HG03108 (cell line): ENCODE measurements at regions not wholly inside any gene's neighbourhood (a gene's known extent, or its start where the extent isn't known, plus 50 kb on each side); places are given as distances from the start of the nearest gene placed in this dataset.
"Not testable (repeated sequence)": the region's sequence is repeated elsewhere in the genome, so short reads cannot be mapped to it uniquely, and the experiment has no call there.

Source experiments
- ATAC-seq: cut with Tn5 transposase; IDR thresholded peaks from one replicate; pipeline ENCODE4 v1.9.1; 2021; ENCODE audit warnings: moderate library complexity; ENCODE audit not compliant: unreplicated experiment

- no peak for ATAC-seq
Observed at GRCh38 chr11:123344790-123345357, 85.2 kb upstream of the GRAMD1B start.

GRCh38 chr11:123344188-123344587 is 85.9 kb upstream of the GRAMD1B start:
- not testable (repeated sequence) for ATAC-seq

GRCh38 chr11:123338997-123339752 is 90.9 kb upstream of the GRAMD1B start:
- no peak for ATAC-seq

DNA sequence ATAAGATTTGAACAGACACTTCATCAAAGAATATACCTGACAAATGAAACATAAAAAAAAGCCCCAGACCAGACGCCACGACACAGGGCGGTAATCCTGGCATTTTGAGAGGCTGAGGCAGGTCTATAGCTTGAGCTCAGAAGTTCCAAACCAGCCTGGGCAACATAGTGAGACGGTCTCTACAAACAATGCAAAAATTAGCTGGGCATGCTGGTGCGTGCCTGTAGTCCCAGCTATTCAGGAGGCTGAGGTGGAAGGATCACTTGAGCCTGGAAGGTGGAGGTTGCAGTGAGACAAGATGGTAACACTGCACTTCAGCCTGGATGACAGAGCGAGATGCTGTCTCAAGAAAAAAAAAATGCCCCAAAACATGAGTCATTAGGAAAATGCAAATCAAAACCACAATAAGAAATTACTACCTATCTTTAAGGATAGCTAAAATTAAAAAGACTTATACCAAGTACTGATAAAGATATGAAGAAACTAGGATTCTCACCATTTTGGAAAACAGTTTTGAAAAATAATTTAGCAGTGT is 91.7 kb upstream of the GRAMD1B start:
- ATAC-seq: no peak

DNA sequence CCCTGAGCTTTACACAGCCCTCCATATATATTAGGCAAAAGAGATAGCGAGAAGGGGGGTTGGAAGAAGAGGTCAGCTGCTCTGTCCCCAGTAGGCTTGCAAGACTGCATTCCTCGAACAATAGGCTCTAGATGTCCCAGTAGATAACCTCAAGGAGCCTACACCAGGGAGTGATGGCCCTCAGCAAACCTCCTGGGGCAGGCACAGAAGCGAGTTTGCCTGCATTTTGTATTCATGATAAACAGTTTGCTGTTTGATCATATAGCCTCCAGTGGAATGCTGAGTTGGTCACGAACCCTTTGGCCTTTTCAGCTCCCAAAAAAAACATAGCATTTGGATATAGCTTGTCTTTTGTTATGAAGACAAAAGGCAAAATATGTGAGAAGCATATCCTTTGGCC is 95.1 kb upstream of the GRAMD1B start:
- no peak for ATAC-seq

DNA sequence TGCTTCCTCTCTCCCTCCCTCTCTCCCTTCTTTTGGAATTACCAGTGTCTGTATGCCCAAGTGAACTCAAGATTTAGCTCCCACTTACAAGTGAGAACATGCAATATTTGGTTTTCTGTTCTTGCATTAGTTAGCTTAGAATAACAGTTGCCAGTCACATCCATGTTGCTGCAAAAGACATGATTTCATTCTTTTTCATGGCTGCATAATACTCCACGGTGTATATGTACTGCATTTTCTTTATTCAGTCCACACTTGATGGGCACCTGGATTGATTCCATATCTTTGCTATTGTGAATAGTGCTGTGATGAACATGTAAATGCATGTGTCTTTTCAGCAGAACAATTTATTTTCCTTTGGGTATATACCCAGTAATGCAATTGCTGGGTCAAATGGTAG is 97.5 kb upstream of the GRAMD1B start:
- not testable (repeated sequence) for ATAC-seq

- ATAC-seq: no peak
Observed at GRCh38 chr11:123330948-123331347, 99.1 kb upstream of the GRAMD1B start.

- no peak for ATAC-seq
Observed at GRCh38 chr11:123330471-123330870, 99.6 kb upstream of the GRAMD1B start.

- no peak for ATAC-seq
Observed at GRCh38 chr11:123330071-123330470, 100.0 kb upstream of the GRAMD1B start.

GRCh38 chr11:123328281-123328867 is 101.7 kb upstream of the GRAMD1B start:
- no peak for ATAC-seq

DNA sequence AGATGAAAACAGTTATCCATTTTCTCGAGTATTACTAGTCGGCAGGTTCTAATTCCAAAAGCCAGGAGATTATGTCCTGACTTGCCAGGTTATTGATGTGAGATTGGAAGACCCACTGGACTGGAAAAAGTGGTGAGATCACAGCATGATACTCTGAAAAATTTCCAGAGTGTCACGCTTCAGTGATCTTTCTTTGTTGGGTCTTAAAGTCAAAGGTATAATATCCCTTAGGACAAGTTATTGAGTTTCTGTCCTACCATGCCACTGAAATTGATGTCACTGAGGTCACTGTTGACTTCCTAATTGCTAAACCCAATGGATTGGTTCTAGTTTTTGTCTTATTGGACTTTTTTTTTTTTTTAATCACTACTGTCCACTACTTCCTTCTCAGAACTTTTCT is 104.5 kb upstream of the GRAMD1B start:
- ATAC-seq: no peak

- no peak for ATAC-seq
Observed at GRCh38 chr11:123323568-123323967, 106.5 kb upstream of the GRAMD1B start.

DNA sequence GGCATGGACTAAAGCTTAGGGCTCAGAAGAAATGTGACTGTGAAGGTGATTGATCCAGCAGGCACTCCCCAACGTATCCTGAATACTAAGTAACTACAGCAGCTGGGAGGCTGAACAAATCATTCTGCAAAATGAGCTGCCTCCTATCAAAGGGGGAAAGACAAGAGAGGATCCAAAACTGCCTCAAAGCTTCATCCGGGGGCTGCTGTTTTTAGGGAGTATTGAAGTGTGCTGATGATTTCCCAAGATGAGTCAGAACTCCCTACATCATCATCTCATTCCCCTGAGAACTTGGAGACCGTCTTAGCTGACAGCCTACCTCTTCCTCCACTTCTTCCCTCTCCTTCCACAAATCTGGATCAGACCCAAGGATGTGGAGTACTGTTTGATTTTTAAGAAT is 108.4 kb upstream of the GRAMD1B start:
- no peak for ATAC-seq

GRCh38 chr11:123318623-123319022 is 111.4 kb upstream of the GRAMD1B start:
- ATAC-seq: no peak

GRCh38 chr11:123318132-123318531 is 111.9 kb upstream of the GRAMD1B start:
- not testable (repeated sequence) for ATAC-seq

DNA sequence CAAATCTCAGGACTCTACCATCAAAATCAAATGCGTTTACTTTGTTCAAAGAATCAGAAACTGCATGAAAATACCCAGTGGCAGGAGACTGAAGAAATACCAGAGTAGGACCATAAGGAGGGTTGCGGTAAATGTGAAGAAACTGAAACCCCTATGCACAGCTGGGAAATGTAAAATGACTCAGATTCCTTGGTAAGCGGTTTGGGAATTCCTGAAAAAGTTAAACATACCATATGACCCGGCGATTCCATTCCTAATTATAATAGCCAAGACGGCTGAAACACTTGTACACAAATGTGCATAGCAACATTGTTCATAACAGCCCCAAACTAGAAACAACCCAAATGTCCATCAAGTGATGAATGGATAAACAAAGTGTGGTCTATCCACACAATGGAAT is 114.1 kb upstream of the GRAMD1B start:
- no peak for ATAC-seq

- ATAC-seq: no peak
Observed at GRCh38 chr11:123314972-123315371, 115.1 kb upstream of the GRAMD1B start.

DNA sequence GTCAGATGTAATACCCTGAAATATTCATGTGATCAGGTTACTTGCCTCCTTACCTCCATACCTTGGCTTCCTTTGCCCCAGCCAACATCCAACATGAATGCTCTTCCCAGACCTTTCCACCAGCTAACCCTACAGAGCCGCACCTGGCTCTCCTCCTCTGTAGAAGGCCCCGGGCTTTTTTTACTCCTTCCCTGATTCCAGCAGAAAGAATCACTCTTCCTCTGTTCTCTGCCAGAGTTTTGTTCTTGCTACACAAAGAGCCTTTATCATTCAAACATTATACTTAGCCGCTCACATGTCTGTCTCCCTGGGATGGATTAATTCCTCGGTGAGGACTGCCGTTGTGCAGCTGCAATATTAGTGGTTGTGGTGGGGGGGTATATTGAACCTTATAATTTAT is 116.8 kb upstream of the GRAMD1B start:
- ATAC-seq: no peak

DNA sequence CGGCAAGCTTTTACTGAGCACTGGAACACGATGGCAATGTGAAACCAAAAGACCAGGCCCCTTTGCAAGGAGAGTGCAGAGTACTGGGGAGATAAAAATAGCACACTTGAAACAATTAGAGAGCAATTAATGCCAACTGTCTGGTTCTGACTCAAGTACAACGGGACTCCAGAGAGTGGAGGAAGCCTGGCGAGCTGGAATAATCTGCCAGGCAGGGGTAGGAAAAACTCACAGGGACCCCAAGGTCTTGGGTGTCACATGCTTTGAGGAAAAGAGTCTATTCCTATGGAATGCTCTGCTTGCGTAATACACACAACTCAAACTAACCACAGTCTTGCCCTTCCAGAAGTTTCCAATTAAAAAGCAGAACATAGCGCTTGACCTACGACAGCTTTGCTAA is 113.0 kb upstream of the CLMP start:
- ATAC-seq: no peak

GRCh38 chr11:123307276-123307675 is 112.2 kb upstream of the CLMP start:
- no peak for ATAC-seq

DNA sequence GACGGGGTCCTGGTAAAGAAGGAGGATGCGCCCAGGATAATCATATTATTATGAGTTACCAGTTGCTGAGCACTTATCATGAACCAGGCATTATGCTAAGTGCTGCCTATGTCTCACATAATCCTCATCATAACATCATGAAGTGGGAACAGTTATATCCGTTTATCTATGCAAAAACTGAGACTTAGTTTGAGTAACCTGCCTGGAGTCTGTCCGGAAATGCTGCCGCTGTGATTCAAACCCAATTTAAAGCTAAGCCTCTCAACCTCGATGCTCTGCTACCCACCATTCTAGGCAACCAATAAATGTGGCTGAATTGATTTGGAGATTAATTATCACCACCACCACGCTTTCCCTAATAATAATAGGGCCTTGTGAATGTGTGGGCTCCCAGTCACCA is 111.5 kb upstream of the CLMP start:
- no peak for ATAC-seq
